ENCODE measurements at regions not wholly inside any gene's neighbourhood (a gene's known extent, or its start where the extent isn't known, plus 50 kb on each side); places are given as distances from the start of the nearest gene placed in this dataset.

GRCh38 chr12:107468182-107468581 lies 217.4 kb upstream of the PWP1 start:
- no peak for DNase-seq (ENCODE audit: low read depth)

DNA sequence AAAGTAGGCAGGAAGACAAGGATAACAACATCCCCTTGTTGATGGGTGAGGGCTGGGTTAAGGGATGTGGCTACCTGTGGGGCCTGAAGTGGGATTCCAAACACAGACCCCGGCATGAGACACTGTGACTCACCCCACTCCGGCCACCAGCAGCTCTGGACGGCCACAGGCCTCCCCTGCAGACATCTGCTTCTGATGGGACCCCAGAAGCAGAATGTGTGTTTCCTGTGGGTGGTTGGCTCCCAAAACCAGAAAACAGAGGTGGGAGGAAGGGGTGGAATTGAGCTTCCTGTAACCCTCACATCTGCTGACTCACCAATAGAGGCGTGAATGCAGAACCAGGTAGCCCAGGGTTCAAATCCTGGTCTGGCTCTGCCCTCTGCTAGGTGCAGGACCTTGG lies 216.6 kb upstream of the PWP1 start:
- DNase-seq (ENCODE audit: low read depth): no peak

- DNase-seq (ENCODE audit: low read depth): no peak
Measured at GRCh38 chr12:107470645-107471044, 215.0 kb upstream of the PWP1 start.

DNA sequence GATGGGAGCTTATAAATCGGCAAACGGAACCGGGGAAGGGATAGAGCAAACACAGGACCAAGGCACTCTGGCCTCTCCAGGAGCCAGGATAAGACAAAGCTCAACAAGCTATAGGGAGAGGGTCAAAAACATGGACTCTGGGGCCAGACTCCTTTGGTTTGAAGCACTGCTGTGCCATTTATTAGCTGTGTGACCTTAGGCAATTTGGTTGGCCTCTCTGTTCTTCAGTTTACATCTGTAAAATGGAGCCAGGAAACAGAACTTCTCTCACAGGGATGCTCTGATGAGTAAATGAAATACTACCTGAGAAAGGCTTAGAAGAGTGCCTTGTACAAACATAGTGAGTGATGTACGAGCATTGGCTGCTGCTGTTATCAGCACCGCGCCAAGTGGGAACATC lies 213.3 kb upstream of the PWP1 start:
- DNase-seq (ENCODE audit: low read depth): no peak

GRCh38 chr12:107474099-107474498 lies 211.5 kb upstream of the PWP1 start:
- no peak for DNase-seq (ENCODE audit: low read depth)

DNA sequence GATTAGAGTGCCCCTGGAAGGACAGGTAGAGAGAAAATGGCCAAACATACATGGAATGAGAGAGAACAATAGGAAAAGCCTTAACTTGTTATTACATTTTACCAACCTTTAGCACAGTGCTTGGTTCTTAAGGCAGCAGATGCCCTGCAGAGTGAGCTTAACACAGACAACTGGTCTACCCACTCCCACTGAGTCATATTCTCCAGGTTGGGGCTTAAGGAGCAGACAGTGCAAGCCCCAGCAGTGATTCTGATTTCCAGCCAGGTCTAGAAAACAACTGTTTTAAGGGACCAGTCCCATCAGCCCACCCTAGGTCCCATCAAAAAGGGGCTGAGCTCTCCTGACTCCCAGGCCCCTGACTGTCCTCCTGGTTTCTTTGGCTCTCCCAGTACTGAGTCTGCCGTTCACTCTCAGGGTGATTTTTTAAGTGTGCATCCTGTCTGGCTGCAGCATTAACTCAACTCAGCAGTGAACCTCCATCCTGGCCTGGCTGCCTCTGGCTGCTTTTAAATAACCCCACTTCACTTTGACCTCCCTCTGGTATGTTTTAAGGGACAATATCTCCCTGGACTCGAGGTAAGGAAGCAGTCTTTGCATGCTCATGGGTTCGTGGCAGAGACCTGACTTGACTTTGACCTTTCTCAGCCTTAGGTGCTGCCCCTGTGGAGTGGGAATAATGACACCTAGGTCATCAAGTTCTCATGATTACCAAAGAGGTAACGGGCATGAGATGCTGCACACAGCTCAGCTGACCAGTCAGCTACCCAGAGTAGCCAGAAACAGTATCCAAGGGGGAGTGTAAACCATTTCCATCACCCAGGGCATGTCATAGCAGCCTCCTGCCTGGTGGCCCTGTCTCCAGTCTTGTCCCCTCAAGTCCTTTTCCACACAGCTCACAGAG lies 210.7 kb upstream of the PWP1 start:
- DNase-seq (ENCODE audit: low read depth): no peak

- DNase-seq (ENCODE audit: low read depth): no peak
Measured at GRCh38 chr12:107475900-107476299, 209.7 kb upstream of the PWP1 start.

DNA sequence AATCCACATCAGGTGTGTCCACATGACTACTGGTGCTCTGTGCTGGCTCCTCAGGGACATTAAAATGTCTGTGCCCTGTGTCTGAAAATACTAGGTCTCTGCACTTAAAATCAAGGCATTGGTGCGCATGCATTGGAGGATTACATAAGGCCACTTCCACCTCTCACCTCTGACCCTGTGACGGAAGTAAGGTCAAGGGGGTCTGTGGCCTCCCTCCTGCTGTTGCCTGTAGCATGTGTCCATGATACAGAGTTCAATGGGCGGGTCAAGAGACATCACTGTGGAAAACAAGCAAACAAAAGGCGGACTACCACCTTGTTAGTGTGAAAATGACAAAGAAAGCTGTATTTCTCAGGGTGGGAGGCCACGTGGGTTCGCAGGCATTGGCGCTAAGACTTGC lies 208.6 kb upstream of the PWP1 start:
- no peak for DNase-seq (ENCODE audit: low read depth)

DNA sequence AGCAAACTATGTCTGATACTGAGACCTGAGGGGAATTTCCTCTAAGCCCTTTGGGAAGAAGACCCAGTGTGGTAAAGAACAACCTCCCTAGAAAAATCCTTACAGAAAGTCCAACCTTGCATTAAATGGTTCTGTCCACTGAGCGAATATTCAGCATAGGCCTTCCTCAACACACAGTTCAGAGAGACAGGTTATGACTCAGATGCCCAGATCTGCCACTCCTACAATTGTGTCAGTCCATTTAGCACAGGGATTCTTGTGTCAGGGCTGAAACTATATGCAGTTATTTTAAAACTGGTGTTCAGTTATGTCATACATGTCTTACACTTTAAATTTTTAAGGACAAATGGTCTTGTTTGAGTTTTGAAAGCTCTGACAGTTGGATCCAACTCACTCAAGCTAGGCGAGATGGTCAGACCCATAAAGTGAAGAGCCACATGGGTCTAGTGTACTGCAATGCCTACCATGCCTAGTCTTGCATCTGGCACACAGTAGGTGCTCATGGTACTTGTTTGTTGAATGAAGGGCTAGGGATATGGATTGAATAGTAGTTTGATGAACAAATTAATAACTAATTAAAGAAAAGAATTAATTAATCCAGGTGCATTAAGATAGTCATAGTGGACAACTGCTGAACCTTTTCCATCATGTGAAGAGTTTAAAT lies 207.5 kb upstream of the PWP1 start:
- no peak for DNase-seq (ENCODE audit: low read depth)

DNA sequence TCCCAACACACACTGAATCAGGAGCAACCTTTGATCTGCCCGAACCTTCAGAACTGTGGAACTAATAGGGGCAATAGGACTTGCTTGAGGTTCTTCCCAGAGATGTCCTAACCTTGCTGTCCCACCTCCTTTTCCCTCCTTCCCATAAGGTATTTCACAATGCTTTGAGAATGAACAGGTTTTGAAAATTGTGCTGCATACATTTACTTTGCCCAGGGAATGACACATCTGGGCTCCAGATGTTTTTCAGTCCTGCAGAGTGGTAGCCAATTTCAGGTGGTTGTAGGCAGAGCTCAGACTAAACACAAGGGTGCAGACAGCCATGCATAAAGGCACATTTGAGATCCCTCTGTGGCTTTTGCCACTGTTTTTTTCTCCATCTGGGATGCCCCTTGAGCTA lies 206.7 kb upstream of the PWP1 start:
- no peak for DNase-seq (ENCODE audit: low read depth)

GRCh38 chr12:107480836-107481608 lies 204.6 kb upstream of the PWP1 start:
- DNase-seq (ENCODE audit: low read depth): no peak

- no peak for DNase-seq (ENCODE audit: low read depth)
Measured at GRCh38 chr12:107484230-107484629, 201.4 kb upstream of the PWP1 start.

DNA sequence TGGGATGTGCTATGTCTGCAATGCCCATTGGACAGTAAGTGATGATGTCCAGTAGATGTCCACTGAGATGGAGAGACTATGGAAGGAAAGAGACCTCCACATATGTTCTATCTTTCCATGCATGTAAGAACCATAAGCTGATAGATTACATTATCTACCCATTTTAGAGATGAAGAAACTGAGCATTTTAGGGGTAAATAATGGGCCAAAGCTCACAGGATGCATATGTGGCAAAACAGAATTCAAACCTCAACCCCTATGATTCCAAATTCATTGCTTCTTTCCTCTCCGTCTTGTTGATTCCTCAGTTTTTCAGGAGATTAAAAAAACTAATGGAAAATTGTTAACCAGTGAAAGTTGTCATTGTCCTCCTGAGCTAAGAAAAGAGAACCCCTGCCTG lies 200.7 kb upstream of the PWP1 start:
- DNase-seq (ENCODE audit: low read depth): no peak

DNA sequence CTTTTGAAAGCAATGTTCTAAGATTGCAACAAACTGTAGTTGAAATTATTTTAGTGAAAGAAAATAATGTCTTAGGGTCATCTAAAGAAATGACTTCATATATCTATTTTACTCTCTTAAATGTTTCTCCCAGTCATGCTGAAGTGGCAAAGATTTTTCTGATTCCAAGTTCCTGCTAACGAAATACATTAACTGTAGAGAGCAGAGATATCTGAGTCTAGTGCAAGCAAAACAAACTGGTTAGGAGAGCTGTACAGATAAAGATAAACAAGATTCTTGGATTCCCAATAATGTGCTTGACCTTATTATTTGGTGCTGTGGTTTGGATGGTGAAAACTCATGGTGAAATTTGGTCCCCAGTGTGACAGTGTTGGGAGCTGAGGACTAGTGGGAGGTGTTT lies 199.9 kb upstream of the PWP1 start:
- no peak for DNase-seq (ENCODE audit: low read depth)

- DNase-seq (ENCODE audit: low read depth): no peak
Measured at GRCh38 chr12:107486140-107486892, 199.3 kb upstream of the PWP1 start.

- DNase-seq (ENCODE audit: low read depth): no peak
Measured at GRCh38 chr12:107487011-107487680, 198.5 kb upstream of the PWP1 start.

DNA sequence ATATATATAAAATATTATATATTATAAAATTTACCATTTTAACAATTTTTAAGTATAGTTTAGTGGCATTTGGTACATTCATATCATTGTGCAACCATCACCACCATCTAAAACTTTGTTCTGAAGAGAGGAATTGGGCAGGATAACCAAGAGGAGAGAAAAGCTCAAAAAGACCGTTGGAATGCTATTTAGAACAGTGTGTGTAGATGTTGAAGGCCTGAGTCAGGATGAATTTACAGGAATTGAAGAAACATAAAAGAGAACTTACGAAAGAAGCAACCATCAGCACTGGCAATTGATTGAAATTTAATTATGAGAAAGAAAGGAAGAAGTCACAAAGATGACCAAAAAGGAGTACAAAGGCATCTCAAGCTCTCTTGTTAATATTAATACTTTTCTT lies 196.9 kb upstream of the PWP1 start:
- DNase-seq (ENCODE audit: low read depth): no peak

DNA sequence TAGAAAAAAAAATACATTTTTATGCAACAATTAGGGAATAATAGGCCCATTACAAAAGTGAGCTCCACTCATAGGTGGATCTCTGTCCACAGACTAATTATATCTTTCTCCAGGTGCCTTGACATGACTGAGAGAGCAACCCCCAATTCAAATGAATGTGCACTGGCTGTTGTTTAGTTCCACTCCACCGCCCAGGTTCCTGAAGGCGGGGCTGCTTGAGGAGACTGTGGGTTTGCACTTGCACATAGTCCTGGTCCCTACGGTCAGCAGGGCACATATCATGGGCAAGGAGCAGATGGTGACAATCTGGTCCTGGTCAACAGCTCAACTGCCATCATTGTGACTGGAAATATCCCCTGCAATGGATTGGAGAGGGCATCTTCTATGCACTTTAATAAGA lies 195.6 kb upstream of the PWP1 start:
- DNase-seq (ENCODE audit: low read depth): no peak

GRCh38 chr12:107491856-107492255 lies 193.7 kb upstream of the PWP1 start:
- DNase-seq (ENCODE audit: low read depth): no peak

DNA sequence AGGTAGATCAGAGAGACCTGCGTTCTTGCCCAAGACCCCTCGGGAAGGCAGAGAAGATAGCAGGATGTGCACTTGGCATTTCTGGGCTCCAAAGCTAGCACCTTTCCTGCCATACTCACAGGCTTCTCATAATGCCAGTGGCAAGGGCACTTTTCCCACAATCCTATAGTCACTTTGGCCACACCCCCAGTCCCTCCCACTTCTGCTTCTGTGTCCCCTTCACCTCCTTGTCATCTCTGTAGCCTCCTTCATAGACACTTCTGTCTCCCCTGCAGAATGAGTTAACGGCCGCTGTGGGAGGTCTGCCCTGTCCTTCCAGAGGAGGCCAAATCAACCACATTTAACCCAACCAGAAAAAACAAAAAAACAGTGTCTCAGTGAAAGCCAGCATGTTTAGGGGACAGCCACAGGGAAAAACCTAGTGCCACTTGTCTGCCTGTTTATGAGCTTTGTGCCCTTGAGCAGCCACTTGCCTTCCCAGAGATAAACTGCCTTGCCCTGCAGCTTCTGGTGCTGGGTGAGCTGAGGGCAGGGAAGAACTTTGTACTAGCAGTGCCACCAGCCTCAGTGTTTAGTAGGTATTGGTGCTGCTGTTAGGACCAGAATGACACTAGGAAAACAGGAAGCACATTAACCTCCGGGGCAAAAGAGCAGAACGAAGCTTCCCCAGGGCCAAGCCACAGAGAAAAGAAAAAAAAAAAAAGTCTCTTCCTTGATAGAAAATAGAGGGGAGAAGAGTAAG lies 193.0 kb upstream of the PWP1 start:
- no peak for DNase-seq (ENCODE audit: low read depth)

DNA sequence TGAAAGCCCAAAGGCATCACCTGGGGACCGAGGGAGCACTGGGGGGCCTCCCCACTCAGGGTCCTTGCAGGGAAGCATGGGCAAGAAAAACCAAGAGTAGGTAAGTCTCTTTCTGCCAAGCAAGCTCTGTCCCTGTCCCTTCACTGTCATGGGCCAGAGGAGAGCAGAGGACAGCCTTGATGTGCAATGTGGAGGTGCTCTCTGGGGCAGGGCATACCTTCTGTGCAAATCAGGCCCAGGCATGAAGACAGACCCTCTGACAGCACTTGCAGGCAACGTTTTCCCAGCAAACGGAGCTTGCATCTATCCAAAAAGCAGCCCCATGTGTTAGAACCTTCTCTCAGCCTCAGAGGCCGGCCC lies 192.5 kb upstream of the PWP1 start:
- DNase-seq (ENCODE audit: low read depth): no peak
